PC-3 (cell line): ENCODE measurements at regions not wholly inside any gene's neighbourhood (a gene's known extent, or its start where the extent isn't known, plus 50 kb on each side); places are given as distances from the start of the nearest gene placed in this dataset.

Source experiments
- CTCF ChIP-seq: fragments of 300-600 bp; sonication (generic); conservative IDR thresholded peaks from 2 replicates; pipeline ENCODE4 v1.5.1; 2017; ENCODE audit warnings: antibody characterized with exemption, low read depth, mild to moderate bottlenecking, low read length
- EZH2 ChIP-seq: fragments of 300-600 bp; sonication (generic); IDR thresholded peaks from one replicate; pipeline ENCODE4 v1.6.1; 2017; ENCODE audit warnings: antibody characterized with exemption, mild to moderate bottlenecking, low read length; ENCODE audit not compliant: unreplicated experiment
- EZH2phosphoT487 ChIP-seq: fragments of 300-600 bp; sonication (generic); IDR thresholded peaks from 2 replicates; pipeline ENCODE4 v1.6.1; 2018; ENCODE audit warnings: mild to moderate bottlenecking, antibody characterized with exemption, low read length, borderline replicate concordance

GRCh38 chr11:16527525-16528246 is 171.3 kb upstream of the SOX6 start:
- TF ChIP-seq CTCF (no peak), EZH2 (no peak), EZH2phosphoT487 (no peak)
